Effector memory CD4-positive, alpha-beta T cell (primary cell): ENCODE measurements at regions not wholly inside any gene's neighbourhood (a gene's known extent, or its start where the extent isn't known, plus 50 kb on each side); places are given as distances from the start of the nearest gene placed in this dataset.

Experiments used
- DNase-seq, 3 donors: peaks; one replicate each; pipeline ENCODE4 v3.0.0-alpha.2; 2020
- H3K27ac ChIP-seq: 2 replicates; pipeline ENCODE4 v1.7.0; 2013; ENCODE audit warnings: mild to moderate bottlenecking, low read length, moderate library complexity; ENCODE audit not compliant: insufficient read depth, poor library complexity, severe bottlenecking
- H3K27me3 ChIP-seq: replicated peaks from 2 replicates; pipeline ENCODE4 v1.7.0; 2013; ENCODE audit warnings: mild to moderate bottlenecking, low read length; ENCODE audit not compliant: insufficient read depth, control insufficient read depth, poor library complexity, severe bottlenecking
- H3K36me3 ChIP-seq: 2 replicates; pipeline ENCODE4 v1.7.0; 2013; ENCODE audit warnings: mild to moderate bottlenecking, low read length, moderate library complexity; ENCODE audit not compliant: control insufficient read depth, insufficient read depth
- H3K4me1 ChIP-seq: 2 replicates; pipeline ENCODE4 v1.7.0; 2013; ENCODE audit warnings: low read length, mild to moderate bottlenecking; ENCODE audit not compliant: control insufficient read depth, insufficient read depth, poor library complexity, severe bottlenecking
- H3K4me3 ChIP-seq: 2 replicates; pipeline ENCODE4 v1.7.0; 2013; ENCODE audit warnings: low read length, low read depth, mild to moderate bottlenecking; ENCODE audit not compliant: insufficient read depth, poor library complexity, severe bottlenecking
- H3K9me3 ChIP-seq: 2 replicates; pipeline ENCODE4 v1.7.0; 2013; ENCODE audit warnings: mild to moderate bottlenecking, low read length, moderate library complexity; ENCODE audit not compliant: control insufficient read depth

GRCh38 chr1:239269706-239270105 lies 116.7 kb upstream of the CHRM3 start:
- Histone ChIP-seq H3K27me3 (no peaks in the 10 kb centered on the region), H3K4me1 (no peaks in the 10 kb centered on the region), H3K36me3 (no peaks in the 10 kb centered on the region), H3K9me3 (no peaks in the 10 kb centered on the region), H3K27ac (no peak overlapping the region), H3K4me3 (no peak overlapping the region)
- no peak for DNase-seq

GRCh38 chr1:239268941-239269340 lies 117.4 kb upstream of the CHRM3 start:
- no peak overlapping the region for H3K4me3 ChIP-seq
- no peaks in the 10 kb centered on the region for H3K27me3 ChIP-seq
- H3K9me3 ChIP-seq = no peaks in the 10 kb centered on the region

DNA sequence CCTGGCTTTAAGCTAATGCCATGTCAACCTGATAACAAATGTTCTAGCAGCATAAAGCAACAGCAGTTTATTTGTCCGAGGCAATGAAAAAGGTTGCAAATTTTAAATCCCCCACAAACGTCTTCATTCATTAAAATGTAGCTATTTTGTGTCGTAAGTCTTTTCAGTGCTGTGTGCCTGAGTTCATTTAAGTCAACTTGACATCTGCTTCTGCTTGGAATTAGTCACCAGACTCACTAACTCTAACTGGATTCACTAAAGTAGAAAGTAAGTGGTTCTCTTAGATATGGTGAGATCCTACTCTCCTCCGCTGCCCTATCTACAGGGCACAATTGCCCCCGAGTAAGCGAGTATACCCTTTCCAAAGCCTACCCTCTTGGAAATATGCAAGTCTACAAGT lies 118.4 kb upstream of the CHRM3 start:
- H3K36me3 ChIP-seq = no peaks in the 10 kb centered on the region
- no peaks in the 10 kb centered on the region for H3K9me3 ChIP-seq
- H3K4me3 ChIP-seq = no peak overlapping the region

More at GRCh38 chr1:239268941-239269340, 117.4 kb upstream of the CHRM3 start:
- Histone ChIP-seq H3K36me3 (no peaks in the 10 kb centered on the region), H3K27ac (no peak overlapping the region), H3K4me1 (no peaks in the 10 kb centered on the region)
- DNase-seq = no peak

GRCh38 chr1:239263801-239264200 lies 122.6 kb upstream of the CHRM3 start:
- H3K27me3 ChIP-seq = no peaks in the 10 kb centered on the region
- DNase-seq = no peak
- no peak overlapping the region for H3K4me3 ChIP-seq
- no peak overlapping the region for H3K27ac ChIP-seq
- H3K4me1 ChIP-seq = no peaks in the 10 kb centered on the region
- no peaks in the 10 kb centered on the region for H3K36me3 ChIP-seq
- no peaks in the 10 kb centered on the region for H3K9me3 ChIP-seq

More for the DNA sequence above, 118.4 kb upstream of the CHRM3 start:
- Histone ChIP-seq H3K4me1 (no peaks in the 10 kb centered on the region), H3K27ac (no peak overlapping the region), H3K27me3 (no peaks in the 10 kb centered on the region)
- DNase-seq = no peak

DNA sequence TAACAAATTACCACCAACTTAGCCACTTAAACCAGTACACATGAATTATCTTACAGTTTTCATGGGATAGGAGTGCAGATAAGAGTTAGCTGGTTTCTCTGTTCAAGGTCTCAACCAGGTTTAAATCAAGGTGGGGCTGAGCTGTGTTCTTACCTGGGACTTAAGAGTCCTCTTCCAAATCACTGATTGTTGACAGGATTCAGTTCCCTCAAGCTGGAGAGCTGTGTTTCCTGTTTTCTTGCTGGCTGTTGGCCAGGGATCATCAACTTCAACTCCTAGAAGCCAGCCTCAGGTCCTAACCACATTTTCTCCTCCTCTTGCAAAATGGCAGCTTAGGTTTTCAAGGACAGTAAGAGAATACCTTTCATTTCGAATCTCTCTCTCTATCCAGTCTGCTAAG lies 123.8 kb upstream of the CHRM3 start:
- Histone ChIP-seq H3K27me3 (no peaks in the 10 kb centered on the region), H3K4me3 (no peak overlapping the region), H3K27ac (no peak overlapping the region), H3K36me3 (no peaks in the 10 kb centered on the region), H3K9me3 (no peaks in the 10 kb centered on the region), H3K4me1 (no peaks in the 10 kb centered on the region)
- no peak for DNase-seq

DNA sequence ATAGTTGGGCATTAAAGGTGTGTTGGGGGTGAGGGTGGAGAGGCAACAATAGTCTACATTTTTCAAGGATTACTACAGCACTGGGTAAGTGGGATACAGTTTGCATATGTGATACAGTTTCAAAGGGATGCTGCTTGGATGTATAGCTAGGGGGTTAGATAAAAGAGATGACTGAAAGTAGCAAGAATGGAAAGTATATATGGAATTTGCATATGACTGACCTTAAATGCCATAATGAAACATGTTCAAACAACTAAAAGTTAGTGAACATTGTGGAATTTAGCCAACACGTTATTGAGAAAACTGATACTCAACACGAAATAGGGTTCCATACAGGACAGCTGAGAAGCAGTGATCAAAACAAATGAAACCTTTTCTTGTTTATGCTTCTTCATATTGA lies 124.8 kb upstream of the CHRM3 start:
- Histone ChIP-seq H3K27me3 (no peaks in the 10 kb centered on the region), H3K36me3 (no peaks in the 10 kb centered on the region), H3K9me3 (no peaks in the 10 kb centered on the region), H3K4me1 (no peaks in the 10 kb centered on the region), H3K27ac (no peak overlapping the region), H3K4me3 (no peak overlapping the region)
- DNase-seq = no peak

DNA sequence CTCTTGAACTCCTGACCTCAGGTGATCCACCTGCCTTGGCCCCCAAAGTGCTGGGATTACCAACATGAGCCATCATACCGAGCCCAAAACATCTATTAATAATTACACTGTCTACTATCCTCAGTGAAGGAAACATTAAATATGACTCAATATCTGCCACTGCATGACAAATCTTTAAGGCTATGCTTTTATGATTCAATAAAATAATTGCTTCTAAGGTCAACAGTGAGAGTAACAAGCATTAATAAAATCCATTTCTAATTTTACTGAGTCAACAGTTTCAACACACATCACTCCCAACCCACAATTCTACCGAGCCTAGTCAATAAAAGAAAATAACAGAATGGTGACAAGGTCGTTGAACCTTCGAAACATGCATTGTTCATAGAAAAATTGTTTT lies 125.5 kb upstream of the CHRM3 start:
- no peaks in the 10 kb centered on the region for H3K27me3 ChIP-seq
- no peaks in the 10 kb centered on the region for H3K9me3 ChIP-seq
- H3K27ac ChIP-seq = no peak overlapping the region
- no peaks in the 10 kb centered on the region for H3K4me1 ChIP-seq
- H3K36me3 ChIP-seq = no peaks in the 10 kb centered on the region
- no peak overlapping the region for H3K4me3 ChIP-seq
- no peak for DNase-seq

- Histone ChIP-seq H3K9me3 (no peaks in the 10 kb centered on the region), H3K36me3 (no peaks in the 10 kb centered on the region), H3K27ac (no peak overlapping the region), H3K27me3 (no peaks in the 10 kb centered on the region), H3K4me1 (no peaks in the 10 kb centered on the region), H3K4me3 (no peak overlapping the region)
- no peak for DNase-seq
Observed at GRCh38 chr1:239255628-239256160, 130.7 kb upstream of the CHRM3 start.

DNA sequence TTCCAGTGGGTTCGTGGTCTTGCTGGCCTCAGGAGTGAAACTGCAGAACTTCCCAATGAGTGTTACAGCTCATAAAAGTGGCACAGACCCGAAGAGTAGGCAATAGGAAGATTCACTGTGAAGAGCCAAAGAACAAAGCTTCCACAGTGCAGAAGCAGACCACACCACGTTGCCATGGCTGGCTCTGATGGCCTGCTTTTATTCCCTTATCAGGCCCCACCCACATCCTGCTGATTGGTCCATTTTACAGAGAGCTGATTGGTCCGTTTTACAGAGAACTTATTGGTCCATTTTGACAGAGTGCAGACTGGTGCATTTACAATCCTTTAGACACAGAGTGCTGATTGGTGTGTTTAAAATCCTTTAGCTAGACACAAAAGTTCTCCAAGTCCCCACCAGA lies 131.4 kb upstream of the CHRM3 start:
- H3K4me3 ChIP-seq = no peak overlapping the region
- no peaks in the 10 kb centered on the region for H3K9me3 ChIP-seq
- no peak for DNase-seq
- no peak overlapping the region for H3K27ac ChIP-seq
- no peaks in the 10 kb centered on the region for H3K27me3 ChIP-seq
- no peaks in the 10 kb centered on the region for H3K4me1 ChIP-seq
- no peaks in the 10 kb centered on the region for H3K36me3 ChIP-seq

DNA sequence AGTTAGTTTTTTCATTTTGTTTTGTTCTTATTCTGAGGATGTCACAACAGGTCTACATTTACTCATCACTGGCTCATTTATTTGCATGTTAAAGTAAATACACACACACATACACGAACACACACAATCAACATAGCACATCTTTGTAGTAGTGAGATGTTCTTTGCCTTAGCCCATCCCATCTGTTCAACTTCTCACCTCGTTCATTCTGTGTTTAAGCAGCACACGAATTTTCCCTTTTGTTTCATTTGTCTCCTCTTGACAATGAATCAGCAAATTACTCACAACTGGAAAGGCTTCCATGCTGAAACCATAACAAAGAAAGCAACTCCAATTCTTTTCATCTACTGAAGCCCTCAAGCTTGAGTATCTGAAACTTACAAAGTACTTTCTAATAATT lies 133.3 kb upstream of the CHRM3 start:
- H3K27ac ChIP-seq = no peak overlapping the region
- H3K27me3 ChIP-seq = no peaks in the 10 kb centered on the region
- DNase-seq = no peak
- no peaks in the 10 kb centered on the region for H3K4me1 ChIP-seq
- no peaks in the 10 kb centered on the region for H3K36me3 ChIP-seq
- H3K9me3 ChIP-seq = no peaks in the 10 kb centered on the region
- H3K4me3 ChIP-seq = no peak overlapping the region
